Sigmoid colon (tissue), 6 donors: ENCODE measurements at regions not wholly inside any gene's neighbourhood (a gene's known extent, or its start where the extent isn't known, plus 50 kb on each side); places are given as distances from the start of the nearest gene placed in this dataset.
"Not testable (repeated sequence)": the region's sequence is repeated elsewhere in the genome, so short reads cannot be mapped to it uniquely, and the experiment has no call there.

Source experiments
- DNase-seq: peaks from one replicate; pipeline ENCODE4 v3.0.0-alpha.2; 2019
- H3K27ac ChIP-seq, 4 donors: fragments of 200-600 bp; sonication (generic); one replicate each; pipeline ENCODE4 v1.5.1; 2016 to 2019; ENCODE audit warnings: mild to moderate bottlenecking in 1 of 4
- H3K27me3 ChIP-seq, 3 donors: fragments of 200-600 bp; sonication (generic); one replicate each; pipeline ENCODE4 v1.5.1; 2019; ENCODE audit warnings: mild to moderate bottlenecking in 1 of 3
- H3K36me3 ChIP-seq, 4 donors: fragments of 200-600 bp; sonication (generic); one replicate each; pipeline ENCODE4 v1.5.1; 2016 to 2019
- H3K4me1 ChIP-seq, 4 donors: fragments of 200-600 bp; sonication (generic); one replicate each; pipeline ENCODE4 v1.5.1; 2017 to 2019
- H3K4me3 ChIP-seq, 4 donors: fragments of 200-600 bp; sonication (generic); one replicate each; pipeline ENCODE4 v1.5.1; 2017 to 2019; ENCODE audit warnings: mild to moderate bottlenecking in 2 of 4, moderate library complexity in 1 of 4
- H3K9me3 ChIP-seq, 4 donors: fragments of 200-600 bp in 3 of 4; sonication (generic) in 3 of 4; one replicate each; pipeline versions ENCODE4 v1.5.1 to v1.6.1; 2013 to 2019
- EP300 ChIP-seq, 4 donors: sonication (generic); formaldehyde crosslinking; IDR thresholded peaks; one replicate each; pipeline ENCODE4 v1.6.1; 2017; ENCODE audit warnings: antibody characterized with exemption in 4 of 4
- POLR2A ChIP-seq, 2 donors: fragments of 450-650 bp; IDR thresholded peaks; one replicate each; pipeline ENCODE4 v1.6.1; 2016; ENCODE audit warnings: antibody characterized with exemption in 2 of 2, mild to moderate bottlenecking in 2 of 2, moderate library complexity in 2 of 2
- POLR2AphosphoS5 ChIP-seq, 4 donors: sonication (generic); formaldehyde crosslinking; IDR thresholded peaks; one replicate each; pipeline ENCODE4 v1.6.1; 2017; ENCODE audit warnings: antibody characterized with exemption in 4 of 4
- WGBS, 2 donors: extraction: QIAGEN DNeasy Blood & Tissue Kit; methylation state at CpG; one replicate each; pipeline ENCODE4 v1.1.7; 2013; 5-methylcytosine and 5-hydroxymethylcytosine counted together
- intact Hi-C: fragments of 100-400 bp; cut with DNase I; formaldehyde crosslinking; loops from one replicate; pipeline ENCODE4 v1.15.1; 2023
- TF ChIP-seq, protein P1 (sequence below), 4 experiments: fragments of 450-650 bp in 3 of 4; fragments of 200-600 bp in 1 of 4; IDR thresholded peaks; one replicate each; pipeline ENCODE4 v1.5.1; 2016 to 2019; ENCODE audit warnings: antibody characterized with exemption in 4 of 4, mild to moderate bottlenecking in 3 of 4, moderate library complexity in 2 of 4
- donor health status: healthy with polysubstance abuse.
- donor health status: healthy.

DNA sequence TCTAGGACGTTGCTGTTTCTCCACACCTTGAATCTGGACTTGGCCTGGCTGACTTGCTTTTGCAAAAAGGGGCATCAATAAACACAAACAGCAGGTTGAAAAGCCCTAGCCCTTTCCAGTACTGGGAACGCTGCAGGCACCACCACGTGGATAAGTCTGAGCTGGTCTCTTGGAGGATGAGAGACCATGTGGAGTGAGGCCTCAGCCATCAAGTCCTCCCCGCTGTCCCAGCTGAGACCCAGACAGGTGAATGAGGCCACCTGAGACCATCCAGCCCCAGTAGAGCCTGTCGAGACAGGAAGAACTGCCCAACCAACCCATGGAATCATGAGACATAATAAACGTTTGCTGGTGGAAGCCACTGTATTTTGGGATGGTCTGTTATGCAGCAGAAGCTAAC, 688.7 kb downstream of the PTPRU start:
- no peaks in the 10 kb centered on the region for H3K9me3 ChIP-seq
- no peak overlapping the region for H3K4me3 ChIP-seq
- H3K4me1 ChIP-seq = no peaks in the 10 kb centered on the region
- DNase-seq = no peak
- peaks cover 0 to 7% (median 0%) of the 10 kb centered on the region in 3 donors for H3K27me3 ChIP-seq
- 71 to 80% methylated on average over 6 of the region's 6 CpGs for WGBS, 2 donors
- no peak for TF ChIP-seq EP300 (IDR thresholded peaks at IDR 0.05)
- no peak for TF ChIP-seq POLR2AphosphoS5 (IDR thresholded peaks at IDR 0.05)
- TF ChIP-seq POLR2A (IDR thresholded peaks at IDR 0.05) = no peak
- TF ChIP-seq, protein P1, sequence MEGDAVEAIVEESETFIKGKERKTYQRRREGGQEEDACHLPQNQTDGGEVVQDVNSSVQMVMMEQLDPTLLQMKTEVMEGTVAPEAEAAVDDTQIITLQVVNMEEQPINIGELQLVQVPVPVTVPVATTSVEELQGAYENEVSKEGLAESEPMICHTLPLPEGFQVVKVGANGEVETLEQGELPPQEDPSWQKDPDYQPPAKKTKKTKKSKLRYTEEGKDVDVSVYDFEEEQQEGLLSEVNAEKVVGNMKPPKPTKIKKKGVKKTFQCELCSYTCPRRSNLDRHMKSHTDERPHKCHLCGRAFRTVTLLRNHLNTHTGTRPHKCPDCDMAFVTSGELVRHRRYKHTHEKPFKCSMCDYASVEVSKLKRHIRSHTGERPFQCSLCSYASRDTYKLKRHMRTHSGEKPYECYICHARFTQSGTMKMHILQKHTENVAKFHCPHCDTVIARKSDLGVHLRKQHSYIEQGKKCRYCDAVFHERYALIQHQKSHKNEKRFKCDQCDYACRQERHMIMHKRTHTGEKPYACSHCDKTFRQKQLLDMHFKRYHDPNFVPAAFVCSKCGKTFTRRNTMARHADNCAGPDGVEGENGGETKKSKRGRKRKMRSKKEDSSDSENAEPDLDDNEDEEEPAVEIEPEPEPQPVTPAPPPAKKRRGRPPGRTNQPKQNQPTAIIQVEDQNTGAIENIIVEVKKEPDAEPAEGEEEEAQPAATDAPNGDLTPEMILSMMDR (IDR thresholded peaks at IDR 0.05) = no peak
- intact Hi-C loops = no loop called here
- H3K27ac ChIP-seq = no peak overlapping the region
- no peaks in the 10 kb centered on the region for H3K36me3 ChIP-seq

DNA sequence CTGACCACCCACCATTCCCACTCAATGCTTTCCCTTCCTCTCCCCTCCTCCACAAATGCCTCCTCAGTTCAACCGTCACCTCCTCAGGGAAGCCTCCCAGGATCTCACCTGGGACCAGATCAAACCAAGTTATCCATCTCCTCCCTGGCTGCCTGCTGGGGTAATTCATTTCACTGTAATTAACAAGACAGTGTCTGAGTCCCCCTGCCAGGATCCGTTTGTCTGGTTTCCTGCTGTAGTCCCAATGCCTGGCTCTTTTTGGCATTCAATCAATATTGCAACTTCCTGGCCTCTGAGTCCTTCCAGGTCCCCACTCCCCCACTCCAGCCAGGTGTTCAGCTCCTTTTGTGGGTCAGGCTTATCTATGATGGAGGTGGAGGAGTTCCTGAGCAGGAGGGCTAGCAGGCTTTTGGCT, 687.7 kb downstream of the PTPRU start:
- H3K27me3 ChIP-seq = peaks cover 0 to 7% (median 0%) of the 10 kb centered on the region in 3 donors

DNA sequence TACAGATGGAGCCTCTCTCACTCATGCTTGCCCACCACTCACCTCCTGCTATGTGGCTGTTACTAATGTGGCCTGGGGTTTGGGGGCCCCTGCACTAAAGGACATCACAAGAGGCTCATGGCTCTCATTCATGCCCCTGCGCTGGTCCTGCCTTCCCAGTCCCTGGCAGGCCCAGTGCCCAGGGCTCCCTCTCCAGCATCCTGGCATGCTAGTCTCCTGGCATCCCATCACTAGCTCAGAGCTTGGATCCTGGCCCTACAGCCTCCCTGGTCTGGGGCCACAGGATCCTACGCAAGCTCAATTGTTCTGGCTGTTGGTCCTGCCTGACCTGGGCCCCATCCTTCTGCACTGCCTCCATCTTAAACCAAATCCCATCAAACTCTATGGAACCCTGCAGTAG, 685.4 kb downstream of the PTPRU start:
- Histone ChIP-seq H3K4me3 (no peak overlapping the region), H3K9me3 (no peaks in the 10 kb centered on the region), H3K36me3 (no peaks in the 10 kb centered on the region), H3K27me3 (peaks cover 0 to 8% (median 0%) of the 10 kb centered on the region in 3 donors), H3K27ac (no peak overlapping the region), H3K4me1 (no peaks in the 10 kb centered on the region)
- 92 to 93% methylated on average over 2 of the region's 2 CpGs for WGBS, 2 donors
- no peak for DNase-seq
- TF ChIP-seq POLR2A (IDR thresholded peaks at IDR 0.05) = no peak
- intact Hi-C loops = no loop called here

More for the DNA sequence above, 687.7 kb downstream of the PTPRU start:
- Histone ChIP-seq H3K4me1 (no peaks in the 10 kb centered on the region), H3K9me3 (no peaks in the 10 kb centered on the region), H3K27ac (no peak overlapping the region), H3K36me3 (no peaks in the 10 kb centered on the region), H3K4me3 (no peak overlapping the region)
- intact Hi-C loops = no loop called here
- no peak for TF ChIP-seq EP300 (IDR thresholded peaks at IDR 0.05)
- no peak for DNase-seq
- WGBS, 2 donors = 3 to 10% methylated on average over 2 of the region's 2 CpGs

DNA sequence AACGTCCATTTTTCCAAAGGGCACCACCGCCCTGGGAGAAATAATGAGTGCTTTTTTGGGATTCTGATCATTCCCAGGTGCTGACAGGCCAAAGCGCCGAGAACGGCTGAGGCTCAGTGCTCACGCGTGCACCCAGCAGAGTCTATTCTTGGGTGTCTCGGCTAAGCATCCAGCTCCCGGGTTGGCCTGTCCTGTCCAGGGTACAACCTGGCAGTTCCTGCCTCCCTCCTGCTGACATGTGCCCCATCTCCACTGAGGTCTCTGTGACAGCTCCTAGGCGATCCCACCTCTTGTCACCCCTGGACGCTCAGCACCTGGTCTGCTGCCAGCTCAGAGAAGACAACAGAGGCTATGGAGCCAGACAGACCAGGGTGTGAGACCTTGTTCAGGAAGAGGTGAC, 684.5 kb downstream of the PTPRU start:
- no peaks in the 10 kb centered on the region for H3K9me3 ChIP-seq
- 78 to 83% methylated on average over 11 of the region's 11 CpGs for WGBS, 2 donors
- intact Hi-C loops = no loop called here
- H3K36me3 ChIP-seq = no peaks in the 10 kb centered on the region
- H3K4me3 ChIP-seq = no peak overlapping the region
- no peaks in the 10 kb centered on the region for H3K4me1 ChIP-seq
- H3K27me3 ChIP-seq = peaks cover 0 to 9% (median 0%) of the 10 kb centered on the region in 3 donors
- no peak for DNase-seq
- TF ChIP-seq, protein P1 (IDR thresholded peaks at IDR 0.05) = no peak
- TF ChIP-seq POLR2A (IDR thresholded peaks at IDR 0.05) = no peak
- no peak for TF ChIP-seq POLR2AphosphoS5 (IDR thresholded peaks at IDR 0.05)
- no peak for TF ChIP-seq EP300 (IDR thresholded peaks at IDR 0.05)
- no peak overlapping the region for H3K27ac ChIP-seq

DNA sequence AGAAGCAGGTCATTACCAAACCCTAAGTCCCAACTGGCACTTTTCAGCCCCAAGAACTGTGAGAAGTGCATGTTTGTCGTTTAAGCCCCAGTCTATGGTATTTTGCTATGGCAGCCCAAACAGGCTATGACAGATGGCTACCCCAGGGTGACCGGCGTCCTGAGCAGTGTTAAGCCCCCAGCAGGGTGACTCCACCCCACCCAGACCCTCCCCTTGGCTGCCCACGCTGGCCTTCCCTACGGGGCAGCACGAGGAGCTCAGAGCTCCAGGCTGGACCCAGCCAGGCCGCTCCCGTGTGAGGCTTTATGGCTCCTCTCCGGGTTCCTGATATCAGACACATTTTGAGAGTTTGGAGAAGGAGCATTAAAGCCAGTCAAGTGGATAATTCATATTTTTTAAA, 684.0 kb downstream of the PTPRU start:
- no peaks in the 10 kb centered on the region for H3K4me1 ChIP-seq
- H3K36me3 ChIP-seq = no peaks in the 10 kb centered on the region
- H3K27me3 ChIP-seq = peaks cover 0 to 12% (median 0%) of the 10 kb centered on the region in 3 donors
- TF ChIP-seq, protein P1 (IDR thresholded peaks at IDR 0.05) = no peak
- TF ChIP-seq POLR2AphosphoS5 (IDR thresholded peaks at IDR 0.05) (no peak), POLR2A (IDR thresholded peaks at IDR 0.05) (no peak), EP300 (IDR thresholded peaks at IDR 0.05) (no peak)
- WGBS, 2 donors = 75 to 79% methylated on average over 9 of the region's 9 CpGs
- H3K9me3 ChIP-seq = no peaks in the 10 kb centered on the region
- intact Hi-C loops = no loop called here
- no peak overlapping the region for H3K27ac ChIP-seq
- DNase-seq = no peak
- H3K4me3 ChIP-seq = no peak overlapping the region

DNA sequence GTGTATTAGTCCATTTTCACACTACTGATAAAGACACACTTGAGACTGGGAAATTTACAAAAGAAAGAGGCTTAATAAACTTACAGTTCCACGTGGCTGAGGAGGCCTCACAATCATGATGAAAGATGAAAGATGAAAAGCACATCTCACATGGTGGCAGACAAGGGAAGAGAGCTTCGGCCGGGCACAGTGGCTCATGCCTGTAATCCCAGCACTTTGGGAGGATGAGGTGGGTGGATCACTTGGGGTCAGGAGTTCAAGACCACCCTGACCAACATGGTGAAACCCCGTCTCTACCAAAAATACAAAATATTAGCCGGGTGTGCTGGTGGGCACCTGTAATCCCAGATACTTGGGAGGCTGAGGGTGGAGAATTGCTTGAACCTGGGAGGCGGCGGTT, 682.7 kb downstream of the PTPRU start:
- WGBS, 2 donors = 82 to 91% methylated on average over 7 of the region's 7 CpGs
- H3K9me3 ChIP-seq, H3K36me3 ChIP-seq, H3K4me3 ChIP-seq, H3K27ac ChIP-seq, H3K4me1 ChIP-seq, intact Hi-C loops, DNase-seq: not testable (repeated sequence)
- H3K27me3 ChIP-seq = peaks cover 0 to 15% (median 0%) of the 10 kb centered on the region in 3 donors
